Vagina (tissue), 2 donors: ENCODE measurements at regions not wholly inside any gene's neighbourhood (a gene's known extent, or its start where the extent isn't known, plus 50 kb on each side); places are given as distances from the start of the nearest gene placed in this dataset.

Experiments used
- DNase-seq, 2 donors: peaks; one replicate each; pipeline ENCODE4 v3.0.0-alpha.2; 2017; ENCODE audit errors: extremely low spot score in 2 of 2
- H3K27ac ChIP-seq: fragments of 200-600 bp; sonication (generic); one replicate; pipeline ENCODE4 v1.5.1; 2019
- H3K27me3 ChIP-seq: fragments of 200-600 bp; sonication (generic); one replicate; pipeline ENCODE4 v1.5.1; 2019
- H3K36me3 ChIP-seq, 2 donors: fragments of 200-600 bp; sonication (generic); one replicate each; pipeline ENCODE4 v1.5.1; 2017 to 2019
- H3K4me1 ChIP-seq: fragments of 200-600 bp; sonication (generic); one replicate; pipeline ENCODE4 v1.5.1; 2019
- H3K4me3 ChIP-seq, 2 donors: fragments of 200-600 bp; sonication (generic); 1 replicate in 1 of 2; 2 replicates in 1 of 2; pipeline ENCODE4 v1.5.1; 2016 to 2019
- H3K9me3 ChIP-seq: fragments of 200-600 bp; sonication (generic); one replicate; pipeline ENCODE4 v1.5.1; 2019
- POLR2A ChIP-seq, 2 donors: fragments of 450-650 bp; IDR thresholded peaks; one replicate each; pipeline ENCODE4 v1.6.1; 2017; ENCODE audit warnings: antibody characterized with exemption in 2 of 2, mild to moderate bottlenecking in 2 of 2, moderate library complexity in 2 of 2
- POLR2AphosphoS5 ChIP-seq, 2 donors: sonication (generic); formaldehyde crosslinking; IDR thresholded peaks; one replicate each; pipeline ENCODE4 v1.9.0; 2017; ENCODE audit warnings: antibody characterized with exemption in 2 of 2, mild to moderate bottlenecking in 2 of 2, low read depth in 1 of 2; ENCODE audit not compliant: insufficient read depth in 1 of 2
- intact Hi-C: fragments of 100-400 bp; cut with DNase I; formaldehyde crosslinking; loops from one replicate; pipeline ENCODE4 v1.15.1; 2023
- TF ChIP-seq, protein P1 (sequence below), 3 experiments: fragments of 450-650 bp in 2 of 3; fragments of 200-600 bp in 1 of 3; sonication (generic) in 1 of 3; IDR thresholded peaks; one replicate each; pipeline ENCODE4 v1.5.1; 2017 to 2019; ENCODE audit warnings: antibody characterized with exemption in 3 of 3, mild to moderate bottlenecking in 2 of 3, moderate library complexity in 2 of 3

GRCh38 chr5:112660359-112660758 lies 77.3 kb upstream of the APC start:
- no peak for DNase-seq
- intact Hi-C loops, result no loop called here
- no peaks in the 10 kb centered on the region for H3K27me3 ChIP-seq
- TF ChIP-seq, protein P1, sequence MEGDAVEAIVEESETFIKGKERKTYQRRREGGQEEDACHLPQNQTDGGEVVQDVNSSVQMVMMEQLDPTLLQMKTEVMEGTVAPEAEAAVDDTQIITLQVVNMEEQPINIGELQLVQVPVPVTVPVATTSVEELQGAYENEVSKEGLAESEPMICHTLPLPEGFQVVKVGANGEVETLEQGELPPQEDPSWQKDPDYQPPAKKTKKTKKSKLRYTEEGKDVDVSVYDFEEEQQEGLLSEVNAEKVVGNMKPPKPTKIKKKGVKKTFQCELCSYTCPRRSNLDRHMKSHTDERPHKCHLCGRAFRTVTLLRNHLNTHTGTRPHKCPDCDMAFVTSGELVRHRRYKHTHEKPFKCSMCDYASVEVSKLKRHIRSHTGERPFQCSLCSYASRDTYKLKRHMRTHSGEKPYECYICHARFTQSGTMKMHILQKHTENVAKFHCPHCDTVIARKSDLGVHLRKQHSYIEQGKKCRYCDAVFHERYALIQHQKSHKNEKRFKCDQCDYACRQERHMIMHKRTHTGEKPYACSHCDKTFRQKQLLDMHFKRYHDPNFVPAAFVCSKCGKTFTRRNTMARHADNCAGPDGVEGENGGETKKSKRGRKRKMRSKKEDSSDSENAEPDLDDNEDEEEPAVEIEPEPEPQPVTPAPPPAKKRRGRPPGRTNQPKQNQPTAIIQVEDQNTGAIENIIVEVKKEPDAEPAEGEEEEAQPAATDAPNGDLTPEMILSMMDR (IDR thresholded peaks at IDR 0.05), result no peak
- TF ChIP-seq POLR2A (IDR thresholded peaks at IDR 0.05) (no peak), POLR2AphosphoS5 (IDR thresholded peaks at IDR 0.05; ENCODE audit: insufficient read depth in 1 of 2, low read depth in 1 of 2) (no peak)
- no peaks in the 10 kb centered on the region for H3K4me1 ChIP-seq
- H3K9me3 ChIP-seq, result no peaks in the 10 kb centered on the region
- H3K4me3 ChIP-seq, result no peak overlapping the region
- H3K36me3 ChIP-seq, result no peaks in the 10 kb centered on the region
- no peak overlapping the region for H3K27ac ChIP-seq

DNA sequence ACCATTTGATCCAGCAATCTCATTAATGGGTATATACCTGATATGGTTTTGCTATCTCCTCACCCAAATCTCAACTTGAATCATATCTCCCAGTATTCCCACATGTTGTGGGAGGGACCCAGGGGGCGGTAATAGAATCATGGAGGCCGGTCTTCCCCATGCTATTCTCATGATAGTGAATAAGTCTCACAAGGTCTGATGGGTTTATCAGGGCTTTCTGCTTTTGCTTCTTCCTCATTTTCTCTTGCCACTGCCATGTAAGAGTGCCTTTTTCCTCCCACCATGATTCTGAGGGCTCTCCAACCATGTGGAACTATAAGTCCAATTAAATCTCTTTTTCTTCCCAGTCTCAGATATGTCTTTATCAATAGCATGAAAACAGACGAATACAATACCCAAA lies 74.5 kb upstream of the APC start:
- Histone ChIP-seq H3K27me3 (no peaks in the 10 kb centered on the region), H3K4me1 (no peaks in the 10 kb centered on the region), H3K9me3 (no peaks in the 10 kb centered on the region), H3K36me3 (no peaks in the 10 kb centered on the region), H3K4me3 (no peak overlapping the region), H3K27ac (no peak overlapping the region)
- DNase-seq, result no peak
- TF ChIP-seq, protein P1 (IDR thresholded peaks at IDR 0.05), result no peak
- TF ChIP-seq POLR2A (IDR thresholded peaks at IDR 0.05) (no peak), POLR2AphosphoS5 (IDR thresholded peaks at IDR 0.05; ENCODE audit: insufficient read depth in 1 of 2, low read depth in 1 of 2) (no peak)
- intact Hi-C loops, result no loop called here

DNA sequence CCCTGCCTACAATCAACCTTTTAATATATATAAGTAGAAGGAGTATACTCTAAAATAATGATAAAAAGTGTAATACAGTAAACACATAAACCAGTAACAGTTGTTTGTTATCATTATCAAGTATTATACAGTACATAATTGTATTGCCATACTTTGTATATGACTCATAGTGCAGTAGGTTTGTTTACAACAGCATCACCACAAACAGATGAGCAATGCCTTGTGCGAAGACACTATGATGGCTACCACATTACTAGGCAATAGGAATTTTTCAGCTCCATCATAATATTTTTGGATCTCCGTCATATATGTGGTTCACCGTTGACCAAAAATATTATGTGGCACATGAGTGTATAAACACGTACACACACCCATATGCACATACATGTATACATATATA lies 69.7 kb upstream of the APC start:
- intact Hi-C loops, result no loop called here
- TF ChIP-seq POLR2AphosphoS5 (IDR thresholded peaks at IDR 0.05; ENCODE audit: insufficient read depth in 1 of 2, low read depth in 1 of 2), result no peak
- TF ChIP-seq POLR2A (IDR thresholded peaks at IDR 0.05), result no peak
- TF ChIP-seq, protein P1 (IDR thresholded peaks at IDR 0.05), result no peak

GRCh38 chr5:112668911-112669310 lies 68.8 kb upstream of the APC start:
- intact Hi-C loops, result no loop called here
- Histone ChIP-seq H3K36me3 (no peaks in the 10 kb centered on the region), H3K4me3 (no peak overlapping the region), H3K27ac (no peak overlapping the region), H3K27me3 (no peaks in the 10 kb centered on the region), H3K4me1 (no peaks in the 10 kb centered on the region), H3K9me3 (no peaks in the 10 kb centered on the region)
- no peak for DNase-seq
- TF ChIP-seq POLR2A (IDR thresholded peaks at IDR 0.05) (no peak), POLR2AphosphoS5 (IDR thresholded peaks at IDR 0.05; ENCODE audit: insufficient read depth in 1 of 2, low read depth in 1 of 2) (no peak)
- TF ChIP-seq, protein P1 (IDR thresholded peaks at IDR 0.05), result no peak

More for the DNA sequence above, 69.7 kb upstream of the APC start:
- no peaks in the 10 kb centered on the region for H3K36me3 ChIP-seq
- H3K27me3 ChIP-seq, result no peaks in the 10 kb centered on the region
- no peaks in the 10 kb centered on the region for H3K9me3 ChIP-seq
- no peak overlapping the region for H3K27ac ChIP-seq
- no peak overlapping the region for H3K4me3 ChIP-seq
- no peak for DNase-seq
- no peaks in the 10 kb centered on the region for H3K4me1 ChIP-seq

- Histone ChIP-seq H3K36me3 (no peaks in the 10 kb centered on the region), H3K27ac (no peak overlapping the region), H3K9me3 (no peaks in the 10 kb centered on the region), H3K4me3 (no peak overlapping the region), H3K4me1 (no peaks in the 10 kb centered on the region), H3K27me3 (no peaks in the 10 kb centered on the region)
- TF ChIP-seq POLR2A (IDR thresholded peaks at IDR 0.05) (no peak), POLR2AphosphoS5 (IDR thresholded peaks at IDR 0.05; ENCODE audit: insufficient read depth in 1 of 2, low read depth in 1 of 2) (no peak)
- TF ChIP-seq, protein P1 (IDR thresholded peaks at IDR 0.05), result no peak
- DNase-seq, result no peak
- intact Hi-C loops, result no loop called here
Measured at GRCh38 chr5:112669328-112669963, 68.2 kb upstream of the APC start.
